Rectal smooth muscle tissue (tissue), 1 donor: ENCODE measurements at regions not wholly inside any gene's neighbourhood (a gene's known extent, or its start where the extent isn't known, plus 50 kb on each side); places are given as distances from the start of the nearest gene placed in this dataset.

ENCODE experiments used
- H3K27ac ChIP-seq: one replicate; pipeline ENCODE4 v1.7.0; 2013; ENCODE audit warnings: low read depth, low read length, inconsistent platforms
- H3K27me3 ChIP-seq: one replicate; pipeline ENCODE4 v1.7.0; 2013; ENCODE audit warnings: low read length; ENCODE audit not compliant: control insufficient read depth, insufficient read depth
- H3K36me3 ChIP-seq: one replicate; pipeline ENCODE4 v1.7.0; 2013; ENCODE audit warnings: low read length; ENCODE audit not compliant: control insufficient read depth, insufficient read depth
- H3K4me1 ChIP-seq: one replicate; pipeline ENCODE4 v1.7.0; 2013; ENCODE audit warnings: low read length; ENCODE audit not compliant: control insufficient read depth, insufficient read depth
- H3K4me3 ChIP-seq: one replicate; pipeline ENCODE4 v1.7.0; 2013; ENCODE audit warnings: low read length
- H3K9ac ChIP-seq: one replicate; pipeline ENCODE4 v1.7.0; 2013; ENCODE audit warnings: low read length

DNA sequence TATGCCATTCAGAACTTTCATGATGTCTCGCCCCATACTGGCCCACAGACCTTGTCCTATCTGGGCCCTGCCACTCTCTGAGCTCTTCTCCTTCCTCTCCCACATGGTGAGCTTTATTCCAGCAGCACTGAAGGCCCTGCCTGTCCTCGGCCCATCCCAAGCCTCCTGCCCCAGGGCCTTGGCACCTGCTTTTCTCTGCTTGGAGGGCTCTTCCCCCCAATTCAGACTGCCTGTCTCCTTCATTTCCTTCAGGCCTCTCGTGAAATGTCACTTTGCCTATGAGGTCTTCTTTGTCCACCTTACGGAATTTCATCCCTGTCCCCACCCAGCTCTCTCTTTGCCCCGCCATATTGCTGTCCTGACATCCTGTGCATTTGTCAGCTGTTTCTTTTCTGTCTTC lies 191.7 kb upstream of the POU3F1 start:
- Histone ChIP-seq H3K27me3 (no peaks in the 10 kb centered on the region), H3K36me3 (no peaks in the 10 kb centered on the region), H3K9ac (no peak overlapping the region), H3K4me1 (no peaks in the 10 kb centered on the region), H3K4me3 (no peak overlapping the region), H3K27ac (no peak overlapping the region)

DNA sequence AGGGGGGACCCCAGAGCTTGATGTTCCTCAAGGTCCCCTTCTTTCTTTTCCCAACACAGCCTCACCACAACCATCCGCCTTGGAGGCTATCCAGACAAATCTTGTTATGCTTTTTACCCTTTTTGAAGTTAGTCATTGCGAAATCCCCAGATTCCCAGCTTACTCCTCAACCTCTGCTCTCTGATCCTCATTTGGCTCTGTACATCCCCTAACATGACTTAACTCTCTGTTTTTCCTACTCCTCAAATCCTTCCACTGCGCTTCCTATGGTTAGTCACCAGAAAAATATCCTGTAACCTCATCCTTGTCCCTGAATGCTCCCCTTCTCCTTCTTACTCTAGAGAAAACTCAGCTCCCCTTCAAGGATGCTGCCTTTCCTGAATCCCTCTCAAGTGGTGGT lies 189.1 kb upstream of the POU3F1 start:
- H3K27me3 ChIP-seq = no peaks in the 10 kb centered on the region

DNA sequence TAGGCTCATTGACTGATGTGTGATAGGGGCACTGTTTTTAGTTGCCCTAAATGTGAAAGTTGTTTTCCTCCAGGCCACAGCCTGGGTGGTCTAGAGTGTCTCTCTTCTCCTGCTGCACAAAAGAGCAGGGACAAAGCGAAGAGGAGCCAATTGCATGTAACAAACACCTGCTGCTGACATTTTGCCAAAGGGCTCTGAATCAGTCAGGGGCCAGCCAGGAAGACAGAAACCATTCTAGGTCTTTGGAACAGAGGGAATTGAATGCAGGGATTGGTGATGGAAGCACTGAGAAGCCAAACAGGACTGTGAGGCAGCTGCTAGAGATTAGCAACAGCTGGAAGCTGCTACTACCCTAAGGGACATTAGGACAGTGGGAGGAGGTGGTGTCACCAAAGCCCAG lies 185.3 kb upstream of the POU3F1 start:
- no peak overlapping the region for H3K27ac ChIP-seq
- H3K27me3 ChIP-seq = no peaks in the 10 kb centered on the region
- H3K36me3 ChIP-seq = no peaks in the 10 kb centered on the region
- no peak overlapping the region for H3K9ac ChIP-seq
- H3K4me3 ChIP-seq = no peak overlapping the region
- H3K4me1 ChIP-seq = no peaks in the 10 kb centered on the region

More for the DNA sequence above, 189.1 kb upstream of the POU3F1 start:
- no peaks in the 10 kb centered on the region for H3K4me1 ChIP-seq
- H3K4me3 ChIP-seq = no peak overlapping the region
- H3K27ac ChIP-seq = no peak overlapping the region
- H3K36me3 ChIP-seq = no peaks in the 10 kb centered on the region
- no peak overlapping the region for H3K9ac ChIP-seq

DNA sequence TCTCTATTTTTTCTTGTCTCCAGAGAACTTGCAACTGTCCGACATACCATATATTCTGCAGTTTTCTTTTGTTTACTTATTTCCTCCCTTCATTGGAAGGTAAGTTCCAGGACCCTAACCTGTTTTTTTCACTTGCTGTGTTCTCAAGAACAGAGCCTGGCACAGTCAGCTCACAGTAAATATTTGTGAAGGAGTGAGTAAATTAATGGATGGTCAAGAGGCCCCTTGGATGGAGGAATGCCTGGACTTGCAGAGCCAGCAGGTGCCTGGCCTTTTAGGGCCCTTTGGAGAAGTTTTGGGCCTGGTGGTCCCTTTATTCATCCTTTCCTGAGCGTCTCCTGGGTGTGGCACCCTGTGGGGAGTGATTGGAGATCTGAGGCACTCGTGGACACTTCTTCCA lies 182.1 kb upstream of the POU3F1 start:
- Histone ChIP-seq H3K4me1 (no peaks in the 10 kb centered on the region), H3K27me3 (no peaks in the 10 kb centered on the region), H3K4me3 (no peak overlapping the region), H3K9ac (no peak overlapping the region), H3K36me3 (no peaks in the 10 kb centered on the region), H3K27ac (no peak overlapping the region)

DNA sequence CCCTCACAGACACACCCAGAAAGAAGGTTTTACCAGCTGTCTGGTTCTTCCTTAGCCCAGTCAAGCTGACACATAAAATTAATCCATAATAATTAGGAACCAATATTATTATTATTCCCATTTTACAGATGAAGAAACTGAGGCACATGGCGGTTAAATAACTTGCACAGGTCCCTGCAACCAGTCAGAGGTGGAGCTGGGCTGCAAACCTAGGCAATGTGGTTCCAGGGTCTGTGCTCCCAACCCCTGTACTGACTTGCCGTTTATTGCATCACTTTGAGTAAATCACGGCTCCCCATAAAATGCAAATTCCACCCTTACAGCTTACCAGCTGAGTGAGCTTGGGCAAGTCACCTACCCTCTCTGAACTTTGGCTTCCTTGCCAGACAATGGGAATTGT lies 179.2 kb upstream of the POU3F1 start:
- H3K9ac ChIP-seq = no peak overlapping the region
- no peak overlapping the region for H3K27ac ChIP-seq
- no peaks in the 10 kb centered on the region for H3K36me3 ChIP-seq
- no peaks in the 10 kb centered on the region for H3K4me1 ChIP-seq
- H3K4me3 ChIP-seq = no peak overlapping the region
- H3K27me3 ChIP-seq = no peaks in the 10 kb centered on the region

DNA sequence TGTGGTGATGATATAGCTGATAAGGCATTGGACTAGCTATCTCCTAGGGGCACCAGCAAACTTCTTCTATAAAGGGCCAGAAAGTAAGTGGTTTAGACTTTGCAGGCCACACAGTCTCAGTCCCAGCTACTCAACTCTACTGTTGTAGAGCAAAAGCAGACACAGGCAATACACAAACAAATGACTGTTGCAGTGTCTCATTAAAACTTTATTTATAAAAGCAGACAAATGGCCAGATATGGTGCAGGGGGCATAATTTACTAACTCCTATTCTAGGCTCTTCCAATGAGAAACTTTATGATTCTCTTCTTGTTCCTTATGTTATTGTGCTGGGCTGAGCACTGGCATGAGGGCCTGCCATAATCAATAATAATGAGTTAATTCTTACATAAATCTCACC lies 176.8 kb upstream of the POU3F1 start:
- no peaks in the 10 kb centered on the region for H3K4me1 ChIP-seq

DNA sequence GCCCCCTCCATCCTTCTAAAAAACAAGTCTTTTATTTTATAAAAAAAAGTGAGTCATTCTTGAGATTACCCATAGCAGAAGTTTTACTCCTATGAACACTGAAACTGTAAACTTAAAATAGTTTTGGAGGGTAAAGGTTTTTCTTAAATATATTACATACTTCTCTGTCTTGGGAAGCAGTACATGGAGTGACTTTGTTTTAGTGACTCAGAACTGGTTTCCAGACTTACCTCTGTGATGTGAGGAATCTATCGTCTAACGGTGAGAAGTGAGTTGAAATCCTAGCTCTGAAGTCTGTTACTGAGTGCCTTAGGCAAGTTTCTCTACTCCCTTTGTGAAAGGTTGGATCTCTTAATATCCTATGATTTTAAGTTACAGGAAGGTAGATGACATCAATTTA lies 176.3 kb upstream of the POU3F1 start:
- no peaks in the 10 kb centered on the region for H3K27me3 ChIP-seq
- H3K4me1 ChIP-seq = no peaks in the 10 kb centered on the region
- H3K9ac ChIP-seq = no peak overlapping the region
- H3K36me3 ChIP-seq = no peaks in the 10 kb centered on the region
- no peak overlapping the region for H3K4me3 ChIP-seq
- H3K27ac ChIP-seq = no peak overlapping the region

More for the DNA sequence above, 176.8 kb upstream of the POU3F1 start:
- no peak overlapping the region for H3K4me3 ChIP-seq
- no peak overlapping the region for H3K9ac ChIP-seq
- H3K27ac ChIP-seq = no peak overlapping the region
- H3K36me3 ChIP-seq = no peaks in the 10 kb centered on the region
- H3K27me3 ChIP-seq = no peaks in the 10 kb centered on the region

DNA sequence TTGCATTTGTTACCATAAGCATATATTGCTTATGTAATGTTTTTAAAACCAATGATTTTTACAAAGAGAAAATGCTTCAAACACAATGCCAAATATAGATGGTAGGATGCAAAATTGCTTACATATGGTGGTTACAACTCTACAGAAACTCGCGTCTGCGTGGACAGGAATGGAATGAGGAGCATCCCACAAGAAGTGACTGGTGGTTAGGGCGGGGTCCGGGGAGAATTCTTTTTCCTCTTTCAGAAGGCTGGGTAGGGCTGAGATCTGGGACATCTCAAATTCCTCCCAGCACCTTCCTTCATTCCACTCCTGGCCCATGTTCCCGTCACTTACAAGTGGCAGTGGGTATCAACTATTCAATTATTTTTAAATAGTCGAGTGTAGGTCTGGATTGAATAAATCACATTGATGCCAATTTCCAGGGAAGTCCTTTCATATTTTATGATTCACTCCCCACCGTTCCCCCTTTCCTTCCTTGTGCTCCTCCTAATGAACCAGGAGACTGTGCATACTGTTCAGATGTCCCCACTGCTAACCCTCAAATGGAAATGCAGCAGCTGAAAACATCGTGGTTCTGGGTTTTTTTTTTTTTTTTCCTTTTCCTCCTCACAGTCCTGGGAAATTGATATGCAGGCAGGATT lies 174.5 kb upstream of the POU3F1 start:
- no peak overlapping the region for H3K4me3 ChIP-seq
- no peaks in the 10 kb centered on the region for H3K4me1 ChIP-seq
- no peaks in the 10 kb centered on the region for H3K27me3 ChIP-seq
- no peak overlapping the region for H3K9ac ChIP-seq
- H3K36me3 ChIP-seq = no peaks in the 10 kb centered on the region
- H3K27ac ChIP-seq = no peak overlapping the region

DNA sequence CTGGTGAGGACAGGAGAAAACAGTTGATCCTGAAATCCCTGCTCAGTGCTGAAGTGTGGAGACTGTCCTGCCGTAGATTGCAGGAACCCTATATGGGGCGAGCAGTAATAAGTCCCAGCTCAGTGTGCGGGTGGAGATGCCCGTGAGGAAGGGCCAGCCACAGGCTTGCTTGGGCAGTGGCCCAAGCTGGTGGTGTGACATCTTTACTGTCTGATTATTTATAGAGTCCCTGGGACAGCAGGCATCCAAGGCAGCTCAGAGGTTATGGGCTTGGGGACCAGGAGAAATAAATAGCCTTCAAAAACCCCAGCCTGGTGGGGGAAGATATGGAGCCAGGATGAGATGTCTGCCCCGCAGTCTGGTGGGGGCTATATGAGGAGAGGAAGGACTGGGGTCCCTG lies 170.7 kb upstream of the POU3F1 start:
- H3K4me1 ChIP-seq = no peaks in the 10 kb centered on the region
- no peak overlapping the region for H3K4me3 ChIP-seq
- H3K9ac ChIP-seq = no peak overlapping the region
- no peak overlapping the region for H3K27ac ChIP-seq
- no peaks in the 10 kb centered on the region for H3K36me3 ChIP-seq
- peaks cover 4% of the 10 kb centered on the region for H3K27me3 ChIP-seq

DNA sequence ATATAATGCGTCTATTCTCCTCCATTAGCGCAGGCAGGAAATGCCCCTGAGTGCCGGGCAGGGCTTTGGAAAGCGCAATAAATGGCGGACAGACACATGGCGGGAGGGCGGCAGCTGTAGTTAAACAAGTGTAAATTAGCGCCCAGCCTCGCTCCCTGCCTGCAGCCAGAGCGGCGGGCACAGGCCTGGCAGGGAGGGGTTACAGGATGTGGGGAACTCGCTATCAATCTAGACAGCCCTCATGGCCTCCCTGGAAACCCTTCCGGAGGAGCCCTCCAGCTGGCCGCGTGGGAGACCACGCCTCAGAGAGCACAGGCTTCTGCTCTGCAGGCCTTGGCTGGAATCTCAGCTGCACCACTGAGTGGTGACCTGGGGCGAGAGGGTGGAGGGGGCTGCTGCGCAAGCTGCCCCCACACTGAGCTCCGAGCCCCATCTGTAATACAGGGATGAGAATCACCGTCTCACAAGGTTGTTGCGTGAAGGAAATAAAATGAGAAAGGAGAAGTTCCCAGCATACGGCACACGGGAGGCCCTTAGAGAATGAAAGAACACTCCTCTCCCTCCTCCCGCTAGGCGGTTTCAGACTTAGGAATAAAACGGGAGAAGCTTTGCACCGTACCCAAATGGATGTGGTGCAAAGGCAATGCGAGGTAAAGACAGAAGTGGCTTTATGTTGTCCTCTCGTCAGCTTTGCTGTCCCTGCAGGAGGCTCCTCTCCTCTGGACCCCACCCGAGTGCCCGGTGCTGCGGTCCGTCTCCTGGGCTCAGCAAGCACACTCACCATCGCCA lies 167.2 kb upstream of the POU3F1 start:
- H3K4me1 ChIP-seq = no peaks in the 10 kb centered on the region
- no peaks in the 10 kb centered on the region for H3K36me3 ChIP-seq
- peaks cover 4% of the 10 kb centered on the region for H3K27me3 ChIP-seq
- H3K4me3 ChIP-seq = no peak overlapping the region
- no peak overlapping the region for H3K27ac ChIP-seq
- no peak overlapping the region for H3K9ac ChIP-seq

DNA sequence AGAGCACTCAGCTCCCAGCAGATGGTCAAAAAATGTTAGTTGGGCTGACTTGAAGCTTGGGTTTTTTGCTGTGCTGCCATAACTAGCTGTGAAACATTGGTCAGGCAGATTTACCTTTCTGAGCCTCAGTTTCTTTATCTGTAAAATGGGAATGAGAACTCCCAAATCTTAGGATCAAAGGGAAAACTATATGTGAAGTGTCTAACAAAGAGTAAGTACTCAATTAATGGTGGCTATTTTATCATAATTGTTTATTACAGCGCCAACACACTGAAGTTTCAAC lies 164.2 kb upstream of the POU3F1 start:
- H3K4me3 ChIP-seq = no peak overlapping the region
- no peaks in the 10 kb centered on the region for H3K36me3 ChIP-seq
- no peaks in the 10 kb centered on the region for H3K4me1 ChIP-seq
- peaks cover 4% of the 10 kb centered on the region for H3K27me3 ChIP-seq
- no peak overlapping the region for H3K9ac ChIP-seq
- no peak overlapping the region for H3K27ac ChIP-seq

DNA sequence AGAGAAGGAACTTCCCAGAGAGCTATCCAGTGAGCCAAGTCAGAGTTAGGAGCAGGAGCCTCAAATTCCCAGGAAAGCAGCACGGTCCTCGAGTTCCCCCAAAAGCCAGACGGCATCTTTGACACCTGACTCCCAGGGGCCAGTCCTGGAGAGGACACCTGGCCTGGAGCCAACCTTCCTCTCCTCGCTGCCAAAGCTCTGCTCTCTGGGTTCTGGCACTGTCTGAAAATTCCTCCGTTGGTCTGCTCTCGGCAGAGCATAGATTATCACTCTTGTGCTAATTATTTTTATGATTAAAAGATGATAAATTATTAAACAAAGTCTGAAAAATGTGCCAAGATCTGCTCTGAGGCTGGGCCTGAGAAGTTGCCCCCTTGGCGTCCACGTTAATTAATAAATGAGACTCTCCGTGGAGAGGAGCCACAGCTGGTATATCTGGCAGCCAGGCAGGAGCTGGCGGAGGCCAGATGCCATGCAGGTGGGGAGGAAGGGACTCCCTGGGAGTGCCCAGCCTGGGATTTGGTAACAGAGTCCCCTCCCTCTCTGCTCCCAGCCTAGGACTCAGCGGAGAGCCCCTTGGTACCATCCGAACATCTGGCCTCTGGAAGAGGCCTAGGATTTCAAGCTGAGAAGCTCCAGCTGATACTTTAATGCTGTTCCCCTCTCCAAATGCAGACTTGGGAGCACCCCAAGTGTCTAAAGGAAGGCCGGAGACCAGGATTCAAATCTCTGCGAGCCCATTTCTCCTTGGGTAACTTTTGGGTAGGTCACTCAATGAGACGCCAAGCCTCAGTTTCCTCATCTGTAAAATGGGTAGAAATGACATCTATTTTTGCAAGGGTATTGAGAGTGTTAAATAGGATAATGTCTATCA lies 163.7 kb upstream of the POU3F1 start:
- Histone ChIP-seq H3K9ac (no peak overlapping the region), H3K4me1 (no peaks in the 10 kb centered on the region), H3K27ac (no peak overlapping the region), H3K4me3 (no peak overlapping the region), H3K36me3 (no peaks in the 10 kb centered on the region), H3K27me3 (peaks cover 4% of the 10 kb centered on the region)
